GM10266 (cell line): ENCODE measurements at regions not wholly inside any gene's neighbourhood (a gene's known extent, or its start where the extent isn't known, plus 50 kb on each side); places are given as distances from the start of the nearest gene placed in this dataset.

Experiments
- DNase-seq: peaks from one replicate; pipeline ENCODE4 v3.0.0; 2012; ENCODE audit errors: extremely low spot score
- CTCF ChIP-seq: IDR thresholded peaks from 2 replicates; pipeline ENCODE4 v1.5.1; 2012; ENCODE audit warnings: mild to moderate bottlenecking, low read depth; ENCODE audit not compliant: control insufficient read depth, insufficient read depth; ENCODE audit errors: missing control alignments

GRCh38 chr20:50367104-50367674 is 143.0 kb upstream of the PTPN1 start:
- TF ChIP-seq CTCF = no peak
- no peak for DNase-seq

- no peak for TF ChIP-seq CTCF
- no peak for DNase-seq
Measured at GRCh38 chr20:50367739-50368375, 142.3 kb upstream of the PTPN1 start.

DNA sequence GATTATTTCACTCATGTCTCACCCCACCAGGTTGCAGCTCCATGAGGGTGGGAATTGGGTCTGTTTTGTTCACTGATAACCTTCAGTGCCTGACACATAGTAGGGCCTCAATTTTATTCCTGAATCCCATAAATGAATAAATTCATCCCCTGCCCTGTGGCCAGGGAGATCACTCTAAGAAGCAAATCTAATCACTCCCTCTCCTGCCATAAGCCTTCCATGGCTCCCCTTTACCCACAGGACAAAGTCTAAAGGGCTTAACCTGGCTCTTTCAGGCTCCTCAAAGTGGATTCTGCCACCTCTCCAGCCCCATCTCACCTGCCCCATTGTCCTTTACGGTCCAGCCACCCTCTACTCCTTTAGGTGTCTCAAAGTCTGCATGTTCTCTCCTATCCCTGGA is 141.8 kb upstream of the PTPN1 start:
- no peak for DNase-seq
- TF ChIP-seq CTCF = no peak

DNA sequence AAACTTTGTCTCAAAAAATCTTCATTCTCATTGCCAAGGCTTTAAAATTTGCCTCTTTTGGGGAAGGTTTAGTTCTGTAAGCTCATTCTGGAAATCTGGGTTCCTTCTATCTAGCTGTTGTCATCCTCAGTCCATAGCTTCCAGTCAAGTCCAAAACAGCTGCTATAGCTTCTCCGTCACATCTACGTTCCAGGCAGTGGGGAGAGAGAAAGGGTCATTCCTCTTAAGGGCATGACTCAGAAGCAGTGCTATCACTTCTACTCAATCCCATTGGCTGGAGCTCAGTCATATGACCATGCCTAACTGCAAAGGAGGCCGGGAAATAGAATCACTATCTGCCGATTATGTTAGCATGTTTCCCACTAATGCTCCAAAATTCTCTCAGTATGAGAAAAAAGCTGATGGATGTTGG is 141.4 kb upstream of the PTPN1 start:
- DNase-seq = no peak
- TF ChIP-seq CTCF = no peak

- DNase-seq = no peak
- no peak for TF ChIP-seq CTCF
Measured at GRCh38 chr20:50369225-50370035, 140.8 kb upstream of the PTPN1 start.

DNA sequence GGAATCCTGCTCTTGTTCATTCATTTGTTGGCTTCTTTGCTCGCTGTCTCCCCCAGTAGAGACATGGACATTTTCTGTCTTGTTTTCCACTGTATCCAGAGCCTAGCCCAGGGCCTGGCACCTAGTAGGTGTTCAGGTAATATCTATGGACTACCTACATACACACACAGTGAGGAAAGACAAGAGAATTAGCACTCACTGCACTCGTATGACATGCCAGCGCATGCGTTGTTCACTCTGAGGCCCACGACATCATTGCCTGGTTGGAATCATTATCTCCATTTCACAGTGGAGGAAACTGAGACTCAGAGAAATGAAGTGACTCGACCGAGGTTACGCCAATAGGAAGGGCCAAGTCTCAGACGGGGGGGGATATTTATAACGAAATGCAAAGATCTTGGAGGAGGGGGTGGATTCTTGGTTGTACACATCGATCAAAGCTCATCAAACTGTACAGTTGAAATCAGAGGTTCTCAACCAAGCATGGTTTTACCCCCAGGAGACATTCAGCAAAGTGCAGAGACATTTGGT is 140.1 kb upstream of the PTPN1 start:
- DNase-seq = no peak
- no peak for TF ChIP-seq CTCF
